ENCODE measurements at regions not wholly inside any gene's neighbourhood (a gene's known extent, or its start where the extent isn't known, plus 50 kb on each side); places are given as distances from the start of the nearest gene placed in this dataset.
"Not testable (repeated sequence)": the region's sequence is repeated elsewhere in the genome, so short reads cannot be mapped to it uniquely, and the experiment has no call there.

DNA sequence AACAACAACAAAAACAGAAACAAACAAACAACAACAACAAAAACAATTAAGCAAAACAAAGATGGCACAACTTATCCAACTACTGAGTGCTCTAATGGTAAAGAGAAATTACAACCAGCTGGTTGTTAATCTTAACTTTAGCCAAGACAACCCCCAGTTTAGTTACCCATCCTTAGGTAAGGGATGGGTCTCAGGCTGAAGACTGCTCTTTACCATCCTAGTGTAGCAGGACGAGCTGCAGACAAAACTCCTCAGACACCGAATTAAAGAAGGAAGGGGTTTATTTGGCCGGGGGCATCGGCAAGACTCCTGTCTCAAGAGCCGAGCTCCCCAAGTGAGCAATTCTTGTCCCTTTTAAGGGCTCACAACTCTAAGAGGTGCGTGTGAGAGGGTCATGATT lies 65.6 kb upstream of the PTPN20 start:
- not testable (repeated sequence) for TF ChIP-seq CTCF (IDR thresholded peaks at IDR 0.05; ENCODE audit: insufficient read depth, low read length); POLR2AphosphoS5 (IDR thresholded peaks at IDR 0.05; ENCODE audit: low read depth); REST (IDR thresholded peaks at IDR 0.05; ENCODE audit: insufficient replicate concordance, low read depth); SPI1 (IDR thresholded peaks at IDR 0.05; ENCODE audit: borderline replicate concordance, low read depth)
